Dermis microvascular lymphatic vessel endothelial cell (primary cell): ENCODE measurements at regions not wholly inside any gene's neighbourhood (a gene's known extent, or its start where the extent isn't known, plus 50 kb on each side); places are given as distances from the start of the nearest gene placed in this dataset.

ENCODE experiments used
- DNase-seq, 2 donors: peaks; one replicate each; pipeline versions ENCODE4 v3.0.0 to v3.0.0-alpha.2; 2010; ENCODE audit warnings: low read depth in 2 of 2

- no peak for DNase-seq
Measured at GRCh38 chr2:59745085-59745484, 808.4 kb downstream of the BCL11A start.

DNA sequence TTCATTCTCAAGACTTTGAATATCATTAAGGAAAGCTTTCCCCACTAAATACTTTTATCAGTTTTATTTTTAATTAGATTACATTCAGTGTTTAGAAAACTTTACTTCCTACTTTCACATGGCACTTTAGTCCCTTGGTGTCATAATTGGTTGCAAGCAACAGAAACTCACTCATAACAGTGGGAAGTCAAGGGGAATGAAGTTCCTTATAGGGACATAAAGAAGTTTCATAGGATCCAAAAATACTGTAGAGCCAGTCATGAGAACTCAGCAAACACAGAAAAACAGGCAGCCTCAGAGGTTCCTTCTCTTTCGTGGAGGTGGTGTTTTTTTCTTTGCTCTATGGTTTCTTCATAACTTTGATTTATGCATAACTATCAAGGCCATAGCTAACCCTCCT, 809.0 kb downstream of the BCL11A start:
- DNase-seq = no peak

- no peak for DNase-seq
Measured at GRCh38 chr2:59741840-59742239, 811.6 kb downstream of the BCL11A start.

GRCh38 chr2:59739166-59739565, 814.3 kb downstream of the BCL11A start:
- no peak for DNase-seq

- no peak for DNase-seq
Measured at GRCh38 chr2:59737299-59737698, 816.2 kb downstream of the BCL11A start.

DNA sequence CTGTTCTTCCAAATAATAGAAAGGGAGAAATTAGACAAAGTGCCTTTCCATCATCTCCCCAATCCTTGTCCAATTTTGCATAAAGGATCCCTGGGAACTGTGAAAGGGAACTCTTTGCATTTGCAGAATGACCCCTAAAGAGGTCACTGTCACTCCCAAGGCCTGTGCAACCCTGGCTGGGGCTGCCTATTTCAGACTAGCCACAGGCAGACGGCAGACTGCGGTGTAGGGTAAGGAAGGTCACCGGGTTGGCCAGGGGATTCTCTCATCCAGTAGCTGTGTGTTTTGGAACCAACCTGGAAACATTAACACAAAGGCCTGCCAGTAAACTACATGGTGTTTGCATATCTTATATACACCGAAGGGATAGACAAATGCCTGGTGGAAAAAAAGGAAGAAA, 818.7 kb downstream of the BCL11A start:
- no peak for DNase-seq

- DNase-seq = no peak
Measured at GRCh38 chr2:59733970-59734369, 819.5 kb downstream of the BCL11A start.

- DNase-seq = no peak
Measured at GRCh38 chr2:59733567-59733930, 819.9 kb downstream of the BCL11A start.

DNA sequence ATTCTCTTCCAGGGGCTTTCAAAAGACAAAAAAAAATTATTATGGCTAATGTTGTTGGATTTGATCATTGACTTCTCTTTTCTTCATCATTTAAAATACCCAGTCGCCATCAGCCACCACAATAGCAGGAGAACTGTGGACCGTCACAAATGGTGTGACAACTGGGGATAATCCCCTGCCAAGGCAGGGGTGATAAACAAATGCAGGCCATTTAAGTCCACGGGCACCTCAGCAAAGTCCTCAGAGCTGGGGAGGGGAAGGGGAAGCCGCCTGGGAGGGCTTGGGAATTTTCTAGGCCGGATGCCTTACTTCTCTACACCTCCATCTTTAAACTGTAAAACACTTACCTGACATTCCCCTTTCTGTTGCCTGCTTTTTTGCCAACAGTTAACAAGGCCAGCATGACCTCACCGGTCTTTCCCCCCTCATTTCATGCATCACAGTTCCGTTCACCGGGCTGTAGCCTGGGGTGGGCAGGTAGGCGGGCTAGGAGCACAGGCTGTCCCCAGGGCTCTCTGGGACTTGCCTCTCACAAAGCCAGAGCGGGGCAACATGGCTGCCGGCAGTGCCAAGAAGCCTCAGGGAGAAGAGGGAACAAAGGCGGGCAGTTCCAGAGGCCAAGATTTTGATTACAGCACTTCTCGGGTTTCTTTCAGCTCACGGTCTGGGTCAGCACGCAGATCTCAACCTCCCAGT, 820.4 kb downstream of the BCL11A start:
- no peak for DNase-seq

GRCh38 chr2:59727121-59727590, 826.3 kb downstream of the BCL11A start:
- DNase-seq = no peak

DNA sequence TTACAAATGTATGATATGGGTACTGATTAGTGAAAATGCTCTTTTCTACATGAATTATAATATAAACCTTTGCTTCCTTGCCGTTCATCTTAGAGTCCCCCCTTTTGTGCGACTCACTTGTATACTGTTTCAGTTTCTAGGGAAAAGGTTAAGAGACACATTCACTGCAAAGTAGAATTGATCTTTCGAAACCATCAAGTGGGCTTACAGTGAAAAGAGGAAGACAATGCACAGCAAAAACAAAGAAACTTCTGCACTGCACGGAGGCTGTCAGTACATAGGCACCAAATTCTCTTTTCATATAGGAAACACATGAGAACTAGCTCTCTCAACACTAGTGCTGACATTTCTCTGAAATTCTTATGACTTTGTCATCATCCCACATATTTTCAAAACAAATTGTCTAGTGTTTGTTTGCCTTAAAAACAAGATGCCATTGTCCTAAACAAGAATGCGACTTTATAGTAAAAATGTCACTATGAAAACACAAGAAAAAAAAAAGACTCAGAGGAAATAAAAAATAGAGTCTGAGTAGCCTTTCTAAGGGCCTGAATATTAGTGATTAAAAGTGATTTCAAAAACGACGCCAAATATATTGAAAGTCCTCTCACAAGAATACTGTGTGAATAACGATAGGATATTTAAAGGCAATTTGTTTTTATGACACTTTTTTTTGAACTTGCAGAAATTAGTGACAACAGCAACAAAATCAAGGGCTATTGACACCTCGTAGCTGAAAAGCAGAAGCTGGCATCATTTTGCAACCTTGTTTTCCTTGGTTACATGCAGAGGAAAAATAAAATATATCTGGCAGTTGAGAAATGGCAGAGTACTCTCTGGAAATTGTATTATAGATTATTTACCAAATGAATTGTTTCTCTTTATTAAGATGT, 827.0 kb downstream of the BCL11A start:
- no peak for DNase-seq

DNA sequence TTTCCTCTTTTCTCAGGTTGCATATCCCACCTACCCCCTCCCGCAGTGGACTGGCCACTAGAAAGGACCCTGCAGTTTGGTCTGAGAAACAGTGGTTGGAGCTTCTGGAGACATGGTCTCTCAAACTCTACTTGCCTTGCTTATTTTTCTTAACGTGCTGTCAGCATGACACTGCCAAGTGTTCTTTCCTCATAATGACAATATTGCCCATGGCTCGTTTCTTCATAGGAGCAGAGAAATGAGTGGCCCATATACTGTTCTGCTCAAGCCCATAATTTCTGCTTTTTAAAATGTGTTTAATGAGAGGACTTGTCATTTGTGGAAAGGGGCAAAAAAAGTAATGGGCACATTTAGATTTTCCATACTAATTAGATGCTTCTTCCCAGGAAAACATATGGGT, 828.7 kb downstream of the BCL11A start:
- no peak for DNase-seq

GRCh38 chr2:59720296-59720866, 833.1 kb downstream of the BCL11A start:
- DNase-seq = no peak

- no peak for DNase-seq
Measured at GRCh38 chr2:59713577-59713976, 839.9 kb downstream of the BCL11A start.

DNA sequence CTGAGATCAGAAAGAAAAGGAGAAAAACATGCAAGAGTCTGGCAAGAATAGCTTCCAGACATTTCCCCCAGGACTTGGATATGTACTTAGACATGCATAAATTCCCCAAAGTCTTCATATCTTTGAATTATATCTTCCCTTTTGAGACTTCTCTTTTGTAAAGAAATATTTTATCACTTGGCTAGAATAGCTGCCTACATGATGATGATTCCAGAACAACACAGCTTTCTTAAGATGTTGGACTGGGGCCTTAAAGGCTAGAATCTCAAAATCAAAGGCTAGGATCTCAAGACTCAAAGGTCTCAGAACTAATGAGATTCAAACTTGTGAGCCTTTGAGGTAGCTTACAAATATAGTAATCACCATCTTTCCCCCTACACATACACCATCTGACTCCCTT, 842.3 kb downstream of the BCL11A start:
- no peak for DNase-seq

DNA sequence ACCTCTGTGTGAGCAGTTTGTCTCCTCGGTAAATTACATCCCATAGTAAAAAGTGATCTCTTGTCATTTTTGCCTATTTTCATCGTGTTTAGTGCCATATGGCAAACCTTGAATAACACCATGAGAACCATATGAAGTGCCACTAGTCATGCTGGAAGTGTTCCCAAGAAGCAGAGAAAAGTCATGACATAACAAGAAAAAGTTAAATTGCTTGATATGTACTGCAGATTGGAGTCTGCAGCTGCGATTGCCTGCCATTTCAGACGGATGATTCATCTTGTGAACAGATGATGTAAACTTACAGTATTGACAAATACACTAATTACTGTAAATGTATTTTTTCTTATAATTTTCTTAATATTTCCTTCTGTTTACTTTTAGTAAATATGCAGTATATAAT, 846.7 kb downstream of the BCL11A start:
- DNase-seq = no peak

GRCh38 chr2:59703796-59704195, 849.7 kb downstream of the BCL11A start:
- DNase-seq = no peak

DNA sequence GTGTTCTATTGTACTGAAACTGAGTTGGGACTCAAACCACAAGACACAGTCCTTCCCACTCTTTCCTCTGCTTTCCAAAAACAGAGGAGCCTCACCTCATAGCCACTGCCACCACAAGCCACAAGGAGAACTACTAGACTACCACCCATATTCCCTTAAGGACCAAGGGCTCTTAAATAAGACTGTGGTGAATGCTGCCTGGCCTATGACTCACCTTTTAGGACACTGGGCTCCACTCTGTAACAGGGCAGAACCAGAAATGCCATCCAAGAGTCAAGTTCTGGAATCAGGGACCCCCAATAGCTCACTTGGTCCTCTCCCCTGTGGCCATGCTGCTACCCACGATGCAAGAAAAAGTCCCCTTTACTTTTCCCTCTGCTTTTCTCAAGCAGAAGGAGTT, 851.4 kb downstream of the BCL11A start:
- DNase-seq = no peak

- no peak for DNase-seq
Measured at GRCh38 chr2:59701271-59701994, 852.0 kb downstream of the BCL11A start.

GRCh38 chr2:59694176-59694575, 859.3 kb downstream of the BCL11A start:
- no peak for DNase-seq

GRCh38 chr2:59693231-59693959, 860.1 kb downstream of the BCL11A start:
- DNase-seq = no peak
